ENCODE measurements at regions not wholly inside any gene's neighbourhood (a gene's known extent, or its start where the extent isn't known, plus 50 kb on each side); places are given as distances from the start of the nearest gene placed in this dataset.

- Histone ChIP-seq H3K4me1 (ENCODE audit: low read depth, poor library complexity, severe bottlenecking) (peaks cover 19% of the 10 kb centered on the region), H2AFZ (ENCODE audit: low read depth) (no peak overlapping the region), H3K4me2 (no peak overlapping the region), H3K79me2 (ENCODE audit: insufficient read depth, low read depth) (no peaks in the 10 kb centered on the region), H3K27ac (no peak overlapping the region), H3K36me3 (ENCODE audit: insufficient read depth) (no peaks in the 10 kb centered on the region), H3K27me3 (ENCODE audit: insufficient read depth, low read depth) (no peaks in the 10 kb centered on the region), H4K20me1 (ENCODE audit: insufficient read depth) (no peaks in the 10 kb centered on the region), H3K9ac (no peak overlapping the region), H3K4me3 (IDR thresholded peaks at IDR 0.05; ENCODE audit: insufficient read depth, low read depth, low read length) (no peak overlapping the region)
- TF ChIP-seq CTCF (conservative IDR thresholded peaks at IDR 0.05; ENCODE audit: low read depth, low read length): no peak
Observed at GRCh38 chr18:59839246-59839645, 60.5 kb upstream of the PMAIP1 start.

GRCh38 chr18:59837586-59837985 is 62.2 kb upstream of the PMAIP1 start:
- peak; percentile 98 for TF ChIP-seq CTCF (conservative IDR thresholded peaks at IDR 0.05; ENCODE audit: low read depth, low read length)
- Histone ChIP-seq H3K79me2 (ENCODE audit: insufficient read depth, low read depth) (no peaks in the 10 kb centered on the region), H4K20me1 (ENCODE audit: insufficient read depth) (no peaks in the 10 kb centered on the region), H3K27ac (no peak overlapping the region), H3K36me3 (ENCODE audit: insufficient read depth) (no peaks in the 10 kb centered on the region), H3K4me2 (peak overlapping the region; percentile 6; the same call in 1 of the 2 replicates), H3K4me3 (IDR thresholded peaks at IDR 0.05; ENCODE audit: insufficient read depth, low read depth, low read length) (no peak overlapping the region), H2AFZ (ENCODE audit: low read depth) (peak overlapping the region; percentile 38), H3K9ac (no peak overlapping the region), H3K4me1 (ENCODE audit: low read depth, poor library complexity, severe bottlenecking) (peaks cover 22% of the 10 kb centered on the region), H3K27me3 (ENCODE audit: insufficient read depth, low read depth) (no peaks in the 10 kb centered on the region)

GRCh38 chr18:59835605-59836379 is 64.0 kb upstream of the PMAIP1 start:
- Histone ChIP-seq H4K20me1 (ENCODE audit: insufficient read depth) (no peaks in the 10 kb centered on the region), H3K27me3 (ENCODE audit: insufficient read depth, low read depth) (no peaks in the 10 kb centered on the region), H2AFZ (ENCODE audit: low read depth) (no peak overlapping the region), H3K27ac (no peak overlapping the region), H3K4me3 (IDR thresholded peaks at IDR 0.05; ENCODE audit: insufficient read depth, low read depth, low read length) (no peak overlapping the region), H3K9ac (no peak overlapping the region), H3K36me3 (ENCODE audit: insufficient read depth) (no peaks in the 10 kb centered on the region), H3K4me2 (no peak overlapping the region), H3K4me1 (ENCODE audit: low read depth, poor library complexity, severe bottlenecking) (peaks cover 22% of the 10 kb centered on the region), H3K79me2 (ENCODE audit: insufficient read depth, low read depth) (no peaks in the 10 kb centered on the region)
- no peak for TF ChIP-seq CTCF (conservative IDR thresholded peaks at IDR 0.05; ENCODE audit: low read depth, low read length)

- no peak overlapping the region for H3K27ac ChIP-seq
- no peak overlapping the region for H3K9ac ChIP-seq
- no peaks in the 10 kb centered on the region for H3K27me3 ChIP-seq (ENCODE audit: insufficient read depth, low read depth)
- no peaks in the 10 kb centered on the region for H3K36me3 ChIP-seq (ENCODE audit: insufficient read depth)
- no peak overlapping the region for H3K4me3 ChIP-seq (IDR thresholded peaks at IDR 0.05; ENCODE audit: insufficient read depth, low read depth, low read length)
- H3K4me2 ChIP-seq: peak overlapping the region; percentile 42
- H3K79me2 ChIP-seq (ENCODE audit: insufficient read depth, low read depth): no peaks in the 10 kb centered on the region
- peaks cover 22% of the 10 kb centered on the region for H3K4me1 ChIP-seq (ENCODE audit: low read depth, poor library complexity, severe bottlenecking)
- H4K20me1 ChIP-seq (ENCODE audit: insufficient read depth): no peaks in the 10 kb centered on the region
- H2AFZ ChIP-seq (ENCODE audit: low read depth): no peak overlapping the region
- TF ChIP-seq CTCF (conservative IDR thresholded peaks at IDR 0.05; ENCODE audit: low read depth, low read length): no peak
Observed at GRCh38 chr18:59834267-59834666, 65.5 kb upstream of the PMAIP1 start.

All from KMS-11 (cell line).